HG02852 (cell line): ENCODE measurements at regions not wholly inside any gene's neighbourhood (a gene's known extent, or its start where the extent isn't known, plus 50 kb on each side); places are given as distances from the start of the nearest gene placed in this dataset.

Experiments used
- ATAC-seq: cut with Tn5 transposase; IDR thresholded peaks from one replicate; pipeline ENCODE4 v1.9.1; 2021; ENCODE audit warnings: mild to moderate bottlenecking, moderate library complexity; ENCODE audit not compliant: unreplicated experiment

DNA sequence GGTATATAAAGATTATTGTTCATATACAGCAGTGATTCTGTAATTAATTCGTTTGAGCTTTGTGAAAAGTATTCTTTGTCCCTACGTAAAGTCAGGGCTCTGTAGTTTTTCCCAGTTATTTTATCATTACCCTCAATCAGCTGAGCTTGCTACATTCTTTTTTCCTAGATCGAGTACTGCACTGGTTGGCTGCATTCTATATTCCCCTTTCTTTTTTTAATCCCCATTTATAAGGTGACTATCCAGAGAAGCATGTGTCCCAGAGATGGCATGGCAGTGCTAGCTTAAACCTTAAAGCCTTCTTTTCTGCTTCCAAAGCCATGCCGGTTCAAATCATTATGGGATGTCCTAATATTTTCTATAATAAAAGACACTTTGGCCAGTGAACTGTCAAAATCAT lies 230.1 kb upstream of the CELF2 start:
- ATAC-seq, result no peak

GRCh38 chr10:10788761-10789160 lies 228.9 kb upstream of the CELF2 start:
- ATAC-seq, result no peak

GRCh38 chr10:10791869-10792268 lies 225.8 kb upstream of the CELF2 start:
- no peak for ATAC-seq

DNA sequence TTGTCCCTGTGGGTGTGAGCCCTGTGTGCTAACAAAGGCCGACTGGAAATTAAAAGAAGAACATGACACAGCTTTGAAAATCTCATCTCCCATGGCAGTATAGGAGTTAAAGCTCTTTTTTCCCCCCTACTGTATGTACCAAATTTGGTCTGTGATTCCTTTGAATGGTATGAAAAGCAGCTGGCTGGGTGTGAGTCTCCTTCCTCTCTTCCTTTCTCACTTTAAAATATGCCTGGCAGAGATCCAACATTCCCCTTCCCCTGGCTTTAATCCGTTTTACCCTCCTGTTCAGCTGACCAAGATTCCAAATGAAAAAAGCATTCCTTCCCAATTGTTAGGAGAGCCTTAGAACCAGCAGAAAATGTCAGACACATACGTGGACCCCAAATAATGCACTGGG lies 225.0 kb upstream of the CELF2 start:
- ATAC-seq, result no peak

GRCh38 chr10:10794046-10794445 lies 223.6 kb upstream of the CELF2 start:
- no peak for ATAC-seq

GRCh38 chr10:10794791-10795191 lies 222.9 kb upstream of the CELF2 start:
- no peak for ATAC-seq

DNA sequence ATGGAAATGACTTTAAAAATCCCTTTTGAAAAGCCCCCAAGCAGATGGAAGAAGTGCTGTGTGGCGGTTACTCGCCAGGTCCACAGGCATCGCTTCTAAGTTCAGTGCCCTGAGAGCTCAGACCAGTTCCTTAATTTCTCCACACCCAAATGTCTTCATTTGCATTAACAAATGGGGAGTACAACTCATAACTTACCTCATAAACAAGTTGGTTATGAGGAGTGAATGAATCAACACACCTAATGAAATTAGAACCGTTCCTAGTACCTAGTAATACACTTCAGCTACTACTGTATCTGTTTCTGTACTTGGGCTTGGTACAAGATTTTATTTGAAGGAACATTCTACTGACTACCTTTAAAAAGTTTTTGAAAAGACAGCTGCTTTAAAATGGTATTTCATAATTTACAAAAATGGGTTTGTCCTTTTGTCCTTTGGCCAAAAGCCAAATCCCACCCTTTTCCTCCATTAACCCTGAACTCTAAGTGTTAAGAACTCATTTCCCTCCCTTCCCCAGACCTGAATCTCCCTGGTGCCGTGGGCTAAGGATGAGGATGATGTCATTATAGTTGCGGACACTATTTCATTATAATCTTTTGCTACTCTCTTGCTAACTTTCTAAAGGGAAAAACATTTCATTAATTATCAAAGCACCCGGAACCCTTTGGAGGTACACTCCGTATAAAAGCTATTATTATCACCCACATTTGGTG lies 221.5 kb upstream of the CELF2 start:
- ATAC-seq, result no peak

GRCh38 chr10:10796774-10797415 lies 220.8 kb upstream of the CELF2 start:
- no peak for ATAC-seq

DNA sequence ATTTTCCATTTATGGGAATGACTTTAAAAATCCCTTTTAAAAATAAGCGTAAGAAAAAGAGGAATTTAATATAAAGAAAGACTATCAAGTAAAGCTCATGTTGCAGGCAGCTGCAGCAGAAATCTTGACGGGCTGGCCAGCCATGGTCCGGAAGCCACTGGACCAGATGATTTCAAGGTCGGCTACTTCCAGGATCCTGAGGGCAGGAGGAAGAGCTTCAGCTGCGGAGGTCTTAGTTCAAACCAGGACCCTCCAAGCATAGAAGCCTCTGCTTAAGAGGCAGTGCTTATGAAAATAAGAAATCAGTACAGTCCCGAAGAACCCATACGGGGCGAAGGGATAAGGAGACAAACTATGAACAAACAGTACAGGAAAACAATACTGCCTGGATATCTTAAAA lies 220.2 kb upstream of the CELF2 start:
- no peak for ATAC-seq

DNA sequence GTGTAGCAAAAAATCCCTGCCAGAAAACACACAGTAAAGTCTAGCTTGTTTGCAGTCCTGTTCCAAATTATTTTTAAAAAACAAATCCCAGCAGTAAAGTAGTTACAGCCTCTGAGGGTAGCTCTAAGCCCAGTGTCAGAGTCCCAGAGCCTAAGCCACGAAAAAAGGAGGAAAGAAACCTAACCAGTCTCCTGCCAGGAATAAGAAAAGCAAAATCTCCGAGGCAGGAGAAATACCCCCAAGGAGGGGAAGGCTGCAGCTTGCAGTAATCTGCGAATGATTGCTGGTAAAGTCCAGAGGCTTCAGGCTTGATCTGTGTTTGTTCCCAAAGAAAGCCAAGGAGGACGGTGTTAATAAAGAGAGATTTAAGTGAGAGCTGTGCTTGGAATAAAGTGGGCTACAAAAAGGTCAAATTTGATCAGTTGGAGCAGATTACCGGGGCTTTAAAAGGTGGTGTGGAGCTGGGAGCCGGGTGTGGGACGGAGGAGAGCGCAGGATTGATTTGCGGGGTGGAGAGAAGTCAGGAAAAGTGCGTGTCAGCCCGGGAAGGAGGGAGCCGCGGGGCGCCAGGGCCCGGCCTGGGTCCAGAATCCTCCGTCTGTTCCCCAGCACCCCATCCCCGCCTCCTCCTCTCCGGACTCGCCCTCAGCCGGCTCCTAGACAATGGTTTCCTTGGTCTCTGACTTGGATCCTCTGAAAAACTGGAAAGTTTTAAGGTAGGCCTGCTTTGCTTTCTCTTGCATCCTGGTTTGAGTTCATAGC lies 219.4 kb upstream of the CELF2 start:
- no peak for ATAC-seq

GRCh38 chr10:10798864-10799192 lies 218.8 kb upstream of the CELF2 start:
- ATAC-seq, result no peak

DNA sequence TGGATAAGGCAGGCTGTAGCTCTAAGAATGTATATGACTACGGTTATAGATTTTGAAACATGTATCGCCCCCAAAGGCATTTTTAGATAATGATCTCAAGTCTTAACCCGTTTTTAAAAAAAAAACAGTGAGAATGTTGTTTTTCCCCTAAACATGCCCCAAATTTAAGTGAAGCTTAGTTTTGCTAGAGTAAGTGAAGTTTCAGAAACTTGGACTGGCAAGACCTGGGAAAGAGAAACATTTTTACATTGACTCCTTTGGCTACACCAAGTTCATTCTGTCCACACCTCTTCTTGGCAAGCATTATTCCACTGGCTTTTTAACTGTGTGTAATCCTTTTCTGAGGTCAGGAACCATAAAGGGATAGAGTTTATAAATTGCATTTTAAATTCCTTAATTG lies 216.7 kb upstream of the CELF2 start:
- ATAC-seq, result no peak

GRCh38 chr10:10803278-10803677 lies 214.4 kb upstream of the CELF2 start:
- no peak for ATAC-seq

GRCh38 chr10:10804061-10804460 lies 213.6 kb upstream of the CELF2 start:
- no peak for ATAC-seq

DNA sequence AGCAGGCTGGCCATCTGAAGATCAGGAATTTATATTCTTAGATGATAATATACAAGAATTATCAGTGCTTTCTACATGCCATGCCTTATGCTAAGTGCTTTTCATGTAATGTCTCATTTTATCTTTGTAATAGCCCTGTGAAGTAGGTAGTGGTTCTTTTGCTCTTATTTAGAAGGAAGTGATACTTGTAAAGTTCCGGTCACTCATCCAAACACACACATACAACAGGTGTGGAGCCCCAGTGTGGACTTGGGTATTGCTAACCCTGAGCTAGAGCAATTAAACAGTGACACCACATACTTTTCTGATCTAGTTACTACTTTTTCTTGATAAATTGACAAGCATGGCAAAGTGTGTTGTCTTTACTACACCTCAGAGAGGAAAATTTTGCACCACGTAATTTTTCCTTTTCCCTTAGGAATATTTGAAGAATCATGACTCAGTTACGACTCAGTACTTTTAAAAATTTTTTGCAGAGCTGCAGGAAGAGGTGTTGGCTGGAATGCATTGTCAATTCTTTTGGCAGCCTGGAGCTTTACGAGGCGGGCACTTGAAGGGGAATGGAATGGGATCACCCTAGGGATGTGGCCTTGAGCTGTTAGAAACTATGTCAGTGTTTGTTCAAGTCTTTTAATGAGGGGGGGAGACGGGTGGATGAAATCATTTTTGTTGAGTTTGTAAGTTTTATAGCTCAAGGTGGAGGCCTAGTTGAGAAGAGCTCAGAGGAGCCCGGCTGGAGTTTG lies 212.5 kb upstream of the CELF2 start:
- no peak for ATAC-seq

DNA sequence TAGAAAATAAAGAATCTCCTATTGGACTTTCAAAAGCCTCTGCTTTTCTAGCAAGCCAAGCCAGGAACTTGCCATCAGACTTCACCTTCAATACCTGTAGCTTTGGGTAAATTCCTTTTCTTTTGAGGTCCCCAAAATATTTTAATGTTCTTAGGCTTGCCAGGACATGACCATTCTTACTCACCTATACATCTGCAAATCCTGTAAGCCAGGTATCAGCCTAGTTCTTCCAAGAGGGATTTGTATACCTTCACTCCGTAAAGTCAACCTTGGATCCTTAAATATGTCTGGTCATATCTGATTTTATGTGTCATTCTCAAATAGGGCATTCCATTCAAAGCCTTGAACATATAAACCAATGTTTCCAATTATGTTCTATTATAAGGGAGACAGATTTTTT lies 210.6 kb upstream of the CELF2 start:
- ATAC-seq, result no peak

GRCh38 chr10:10811562-10811961 lies 206.1 kb upstream of the CELF2 start:
- no peak for ATAC-seq

- no peak for ATAC-seq
Observed at GRCh38 chr10:10813656-10814055, 204.0 kb upstream of the CELF2 start.

GRCh38 chr10:10814069-10814468 lies 203.6 kb upstream of the CELF2 start:
- ATAC-seq, result no peak

DNA sequence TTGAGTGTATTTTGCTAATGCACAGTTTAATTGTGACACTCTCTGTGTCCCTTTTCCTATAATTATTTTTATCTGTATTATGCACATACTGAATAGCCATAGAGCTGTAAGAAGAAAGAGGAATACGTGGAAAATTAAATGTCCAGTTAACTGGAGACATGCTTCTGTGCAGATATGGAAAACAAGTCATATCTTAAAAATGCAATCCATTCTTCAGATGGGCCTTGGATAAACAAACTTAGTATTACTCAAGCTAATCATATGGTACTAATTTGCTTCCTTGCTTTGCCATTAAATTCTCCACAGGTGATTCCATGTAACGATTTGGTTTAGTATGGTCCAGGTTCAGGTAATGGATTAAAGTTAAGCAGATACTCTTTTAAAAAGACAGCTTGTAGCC lies 201.2 kb upstream of the CELF2 start:
- ATAC-seq, result no peak

- no peak for ATAC-seq
Observed at GRCh38 chr10:10817609-10818008, 200.1 kb upstream of the CELF2 start.

DNA sequence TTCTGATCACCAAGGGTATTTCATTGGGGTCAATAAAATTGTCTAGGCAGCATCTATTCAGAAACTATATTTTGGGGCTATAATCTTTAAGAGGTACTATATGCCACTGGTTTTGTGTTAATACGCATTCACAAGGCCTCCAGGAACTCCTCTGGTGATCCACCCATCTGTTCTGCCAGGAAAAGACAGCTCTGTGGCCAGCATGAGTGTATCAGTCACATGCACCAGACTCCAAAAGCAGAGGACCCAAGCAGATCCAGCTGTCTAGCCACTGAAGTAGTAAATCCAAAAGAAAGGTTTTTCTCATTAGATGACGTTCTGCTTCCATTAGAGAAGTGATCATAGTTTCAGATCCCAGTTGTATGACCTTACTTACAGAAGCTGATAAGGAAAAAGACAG lies 199.6 kb upstream of the CELF2 start:
- ATAC-seq, result no peak
